C4-2B (cell line): ENCODE measurements at regions not wholly inside any gene's neighbourhood (a gene's known extent, or its start where the extent isn't known, plus 50 kb on each side); places are given as distances from the start of the nearest gene placed in this dataset.

Experiments
- CTCF ChIP-seq: fragments of 450-650 bp; conservative IDR thresholded peaks from 2 replicates; pipeline ENCODE4 v1.5.1; 2017; ENCODE audit warnings: mild to moderate bottlenecking
- ZFX ChIP-seq: fragments of 450-650 bp; IDR thresholded peaks from 2 replicates; pipeline ENCODE4 v1.6.1; 2017

DNA sequence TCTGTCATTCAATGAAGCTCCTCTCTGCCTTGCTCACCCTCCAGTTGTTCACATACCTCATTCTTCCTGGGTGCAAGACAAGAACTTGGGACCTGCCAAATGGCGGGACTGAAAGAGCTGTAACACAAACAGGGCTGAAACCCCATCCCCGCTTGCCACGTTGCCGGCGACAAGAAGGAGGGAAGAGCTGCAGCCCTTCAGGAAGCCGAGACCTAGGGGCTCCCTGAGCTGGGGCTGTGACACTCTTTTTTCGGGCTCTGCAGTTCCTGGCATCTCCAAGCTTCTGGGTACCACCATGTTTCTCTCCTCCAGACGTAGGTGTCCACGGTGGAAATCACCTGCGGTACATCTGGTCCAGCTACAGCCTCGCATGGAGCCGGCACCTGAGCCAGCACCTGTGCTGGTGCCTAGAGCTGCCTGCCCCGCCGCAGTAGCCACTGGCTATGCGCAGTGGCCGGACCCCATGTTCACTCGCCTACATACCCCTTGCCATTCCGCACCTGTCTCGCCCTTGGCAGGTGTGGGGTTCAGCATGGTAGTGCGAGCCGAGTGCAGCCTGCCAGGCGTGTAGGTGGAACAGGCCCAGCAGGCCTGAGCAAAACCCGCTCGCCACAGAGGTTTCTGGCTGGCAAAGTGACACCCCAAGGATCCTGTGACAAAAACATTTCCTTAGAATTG lies 367.0 kb upstream of the NEGR1 start:
- TF ChIP-seq ZFX (no peak), CTCF (no peak)
